BLaER1 (cell line): ENCODE measurements at regions not wholly inside any gene's neighbourhood (a gene's known extent, or its start where the extent isn't known, plus 50 kb on each side); places are given as distances from the start of the nearest gene placed in this dataset.

ENCODE experiments used
- H3K27ac ChIP-seq: shearing (Covaris generic); formaldehyde crosslinking; 2 replicates; pipeline ENCODE4 v1.8.1; 2022
- H3K27me3 ChIP-seq: shearing (Covaris generic); formaldehyde crosslinking; 2 replicates; pipeline ENCODE4 v1.8.1; 2022
- H3K36me3 ChIP-seq: shearing (Covaris generic); formaldehyde crosslinking; 2 replicates; pipeline ENCODE4 v1.8.1; 2022
- H3K4me1 ChIP-seq: shearing (Covaris generic); formaldehyde crosslinking; 2 replicates; pipeline ENCODE4 v1.8.1; 2022
- H3K4me2 ChIP-seq: shearing (Covaris generic); formaldehyde crosslinking; 2 replicates; pipeline ENCODE4 v1.8.1; 2022
- H3K4me3 ChIP-seq: shearing (Covaris generic); formaldehyde crosslinking; 2 replicates; pipeline ENCODE4 v1.8.1; 2022
- H3K9ac ChIP-seq: shearing (Covaris generic); formaldehyde crosslinking; 2 replicates; pipeline ENCODE4 v1.8.1; 2022
- H3K9me3 ChIP-seq: shearing (Covaris generic); formaldehyde crosslinking; 2 replicates; pipeline ENCODE4 v1.8.1; 2022
- H4K20me1 ChIP-seq: shearing (Covaris generic); formaldehyde crosslinking; 2 replicates; pipeline ENCODE4 v1.8.1; 2022
- Cebpa-rat ChIP-seq: shearing (Covaris generic); IDR thresholded peaks from 2 replicates; pipeline ENCODE4 v1.8.1; 2022

DNA sequence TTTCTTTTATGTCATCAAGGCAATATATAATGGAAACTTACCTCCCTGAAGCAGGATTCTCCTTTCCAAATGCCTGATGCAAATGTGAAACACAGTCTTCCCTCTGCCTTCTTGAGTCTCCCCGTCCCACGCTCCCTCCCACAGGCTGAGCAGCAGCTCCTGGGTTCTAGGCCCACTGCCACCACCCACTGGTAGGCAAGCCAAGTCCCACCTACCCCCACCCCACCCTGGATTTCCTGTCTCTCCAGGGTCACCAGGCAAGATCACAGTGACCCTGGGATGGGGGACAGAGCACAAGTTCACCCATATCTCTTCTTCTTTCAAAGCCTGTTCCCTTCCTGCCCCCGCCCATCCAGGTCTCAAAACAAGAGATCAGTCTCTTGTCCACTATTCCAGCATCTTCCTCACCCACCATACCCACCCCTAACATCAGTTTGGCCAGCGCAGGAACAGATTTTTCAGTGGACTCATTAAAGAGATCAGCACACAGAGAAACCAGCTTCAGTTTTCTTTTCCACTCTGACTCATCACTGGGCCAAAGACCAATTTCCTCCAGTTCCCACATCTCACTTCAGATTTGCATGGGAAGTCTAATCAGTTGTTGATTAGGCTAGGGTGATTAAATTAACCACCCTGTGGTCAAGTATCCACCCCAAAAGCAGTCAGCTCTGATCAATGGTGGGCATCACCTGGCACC is 151.5 kb downstream of the ACTL7B start:
- peaks cover 5% of the 10 kb centered on the region; the same call in 1 of the 2 replicates for H3K4me1 ChIP-seq
- no peak overlapping the region for H3K4me3 ChIP-seq
- no peaks in the 10 kb centered on the region for H3K9me3 ChIP-seq
- no peak overlapping the region for H3K4me2 ChIP-seq
- no peak for TF ChIP-seq Cebpa-rat
- no peaks in the 10 kb centered on the region for H3K27me3 ChIP-seq
- H3K36me3 ChIP-seq: no peaks in the 10 kb centered on the region
- no peak overlapping the region for H3K27ac ChIP-seq
- H4K20me1 ChIP-seq: no peaks in the 10 kb centered on the region
- no peak overlapping the region for H3K9ac ChIP-seq

DNA sequence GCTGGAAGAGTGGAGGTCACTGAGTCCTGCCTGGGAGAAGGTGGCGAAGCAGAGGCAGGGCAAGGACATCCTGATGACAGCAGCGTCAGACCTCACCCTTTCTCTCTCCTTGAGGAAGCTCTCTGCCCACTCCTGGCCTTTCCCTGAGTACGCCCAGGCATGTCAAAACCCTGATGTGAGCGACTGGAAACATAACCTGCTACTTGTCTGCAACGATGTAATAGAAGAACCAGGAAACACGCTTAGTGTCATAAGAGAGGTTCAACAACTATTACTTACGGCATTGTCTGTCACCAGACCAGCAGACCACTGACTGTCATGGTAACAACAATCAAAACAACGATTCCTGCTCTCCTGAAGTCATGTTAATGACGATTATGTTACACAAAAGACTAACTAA is 152.4 kb downstream of the ACTL7B start:
- H3K4me2 ChIP-seq: no peak overlapping the region
- H3K27ac ChIP-seq: no peak overlapping the region
- no peak for TF ChIP-seq Cebpa-rat
- H3K36me3 ChIP-seq: no peaks in the 10 kb centered on the region
- H3K27me3 ChIP-seq: no peaks in the 10 kb centered on the region
- H4K20me1 ChIP-seq: no peaks in the 10 kb centered on the region
- H3K4me3 ChIP-seq: no peak overlapping the region
- no peaks in the 10 kb centered on the region for H3K9me3 ChIP-seq
- no peak overlapping the region for H3K9ac ChIP-seq
- H3K4me1 ChIP-seq: peaks cover 5% of the 10 kb centered on the region; the same call in 1 of the 2 replicates

DNA sequence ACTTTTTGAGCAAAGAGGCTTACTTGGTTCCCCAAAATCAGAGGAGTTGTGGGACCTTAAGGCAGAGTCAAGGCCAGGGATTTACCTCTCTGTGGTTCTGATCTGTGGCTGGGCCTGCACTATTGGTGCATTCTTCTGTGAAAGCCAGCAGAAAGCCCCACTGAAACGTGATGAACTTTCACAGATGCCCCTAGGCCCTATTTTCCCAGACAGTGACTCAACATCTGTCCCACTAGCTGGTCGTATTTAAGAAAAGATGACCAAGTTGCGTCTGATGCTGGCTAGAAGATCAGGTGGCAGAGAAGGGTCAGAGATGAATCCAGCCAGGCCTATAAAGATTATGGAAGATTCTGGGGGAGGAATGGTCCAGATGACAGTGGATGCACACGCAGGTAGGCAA is 153.1 kb downstream of the ACTL7B start:
- Histone ChIP-seq H3K9ac (no peak overlapping the region), H3K9me3 (no peaks in the 10 kb centered on the region), H3K4me1 (peaks cover 5% of the 10 kb centered on the region; the same call in 1 of the 2 replicates), H3K36me3 (no peaks in the 10 kb centered on the region), H4K20me1 (no peaks in the 10 kb centered on the region), H3K27ac (no peak overlapping the region), H3K4me2 (no peak overlapping the region), H3K4me3 (no peak overlapping the region), H3K27me3 (no peaks in the 10 kb centered on the region)
- no peak for TF ChIP-seq Cebpa-rat

DNA sequence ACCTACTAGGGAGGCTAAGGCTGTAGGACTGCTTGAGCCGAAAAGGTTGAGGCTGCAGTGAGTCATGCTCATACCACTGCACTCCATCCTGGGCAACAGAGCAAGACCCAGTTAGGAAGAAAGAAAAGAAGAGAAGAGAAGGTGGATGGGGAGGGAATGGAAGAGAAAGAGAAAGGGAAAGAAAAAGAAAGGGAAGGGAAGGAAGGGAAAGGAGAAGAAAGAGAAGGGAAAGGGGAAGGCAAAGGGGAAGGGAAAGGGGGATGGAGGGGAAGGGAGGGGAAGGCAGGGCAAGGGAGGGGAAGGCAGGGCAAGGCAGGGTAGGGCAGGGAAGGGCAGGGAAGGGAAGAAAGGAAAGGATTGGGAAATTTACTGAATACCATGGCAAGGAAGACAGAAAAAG is 157.0 kb downstream of the ACTL7B start:
- no peaks in the 10 kb centered on the region for H3K27me3 ChIP-seq
- peaks cover 26% of the 10 kb centered on the region for H3K9me3 ChIP-seq
- H3K4me3 ChIP-seq: no peak overlapping the region
- no peak overlapping the region for H3K4me2 ChIP-seq
- no peaks in the 10 kb centered on the region for H3K36me3 ChIP-seq
- peaks cover 5% of the 10 kb centered on the region; the same call in 1 of the 2 replicates for H3K4me1 ChIP-seq
- no peak overlapping the region for H3K27ac ChIP-seq
- H4K20me1 ChIP-seq: no peaks in the 10 kb centered on the region
- H3K9ac ChIP-seq: no peak overlapping the region
- TF ChIP-seq Cebpa-rat: no peak

DNA sequence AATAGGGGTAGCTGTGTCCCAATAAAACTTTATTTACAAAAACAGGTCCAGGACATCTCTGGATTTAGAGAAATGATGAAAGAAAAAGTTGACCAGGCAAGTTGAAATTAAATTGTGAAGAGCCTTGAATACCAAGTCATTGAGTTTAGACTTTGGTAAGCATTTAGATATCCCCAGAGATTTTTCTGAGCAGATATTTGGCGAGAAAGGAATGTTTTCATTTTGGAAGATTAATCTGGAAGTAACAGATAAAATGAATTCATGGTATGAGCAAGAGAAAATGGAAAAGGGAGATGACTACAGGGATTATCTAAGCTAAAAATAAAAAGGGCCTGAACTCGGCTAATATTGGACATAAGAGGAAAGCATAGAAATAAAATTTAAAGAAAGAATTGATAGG is 157.6 kb downstream of the ACTL7B start:
- H3K4me2 ChIP-seq: no peak overlapping the region
- no peak overlapping the region for H3K4me3 ChIP-seq
- no peak overlapping the region for H3K27ac ChIP-seq
- H3K9ac ChIP-seq: no peak overlapping the region
- no peaks in the 10 kb centered on the region for H3K27me3 ChIP-seq
- peaks cover 5% of the 10 kb centered on the region; the same call in 1 of the 2 replicates for H3K4me1 ChIP-seq
- H3K36me3 ChIP-seq: no peaks in the 10 kb centered on the region
- H4K20me1 ChIP-seq: no peaks in the 10 kb centered on the region
- TF ChIP-seq Cebpa-rat: no peak
- H3K9me3 ChIP-seq: peaks cover 26% of the 10 kb centered on the region

DNA sequence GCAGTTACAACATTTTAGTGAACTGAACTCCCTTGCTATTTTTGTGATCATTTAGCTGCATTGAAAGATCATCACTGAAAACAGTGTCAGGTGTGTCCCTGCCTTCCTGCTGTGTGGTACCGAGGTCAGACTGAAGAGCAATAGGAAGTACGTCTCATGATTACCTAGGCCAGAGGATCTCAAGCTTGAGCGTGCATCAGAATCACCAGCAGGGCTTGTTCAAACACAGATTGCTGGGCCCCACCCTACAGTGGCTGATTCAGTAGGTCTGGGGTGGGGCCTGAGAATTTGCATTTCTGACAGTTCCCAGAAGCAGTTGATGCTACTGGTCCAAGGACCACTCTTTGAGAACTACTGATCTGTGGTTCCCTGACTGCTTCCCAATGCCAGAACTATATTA is 159.6 kb downstream of the ACTL7B start:
- H3K27ac ChIP-seq: no peak overlapping the region
- H3K4me1 ChIP-seq: no peaks in the 10 kb centered on the region
- no peak overlapping the region for H3K9ac ChIP-seq
- no peaks in the 10 kb centered on the region for H3K27me3 ChIP-seq
- no peak overlapping the region for H3K4me3 ChIP-seq
- TF ChIP-seq Cebpa-rat: no peak
- H3K4me2 ChIP-seq: no peak overlapping the region
- H3K36me3 ChIP-seq: no peaks in the 10 kb centered on the region
- peaks cover 26% of the 10 kb centered on the region for H3K9me3 ChIP-seq
- no peaks in the 10 kb centered on the region for H4K20me1 ChIP-seq

DNA sequence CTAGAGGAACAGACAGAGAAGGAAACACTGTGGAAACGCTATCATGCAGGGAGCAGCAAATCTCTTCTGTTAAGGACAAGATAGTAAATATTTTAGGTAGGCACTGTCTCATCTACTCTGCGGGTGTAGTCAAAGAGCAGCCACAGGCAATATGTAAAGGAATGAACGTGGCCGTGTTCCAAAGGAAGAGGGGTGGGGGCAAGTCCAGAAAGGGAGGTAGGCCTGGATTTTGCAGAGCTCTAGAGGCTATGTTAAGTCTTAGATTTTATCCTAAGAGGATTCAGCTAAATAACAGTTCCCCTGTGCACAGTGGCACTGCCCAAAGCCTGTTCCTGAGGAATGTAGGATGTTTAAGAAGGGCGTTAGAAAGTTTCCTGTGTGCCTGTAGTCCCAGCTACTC is 161.6 kb downstream of the ACTL7B start:
- H3K4me1 ChIP-seq: no peaks in the 10 kb centered on the region
- TF ChIP-seq Cebpa-rat: no peak
- H3K9ac ChIP-seq: no peak overlapping the region

DNA sequence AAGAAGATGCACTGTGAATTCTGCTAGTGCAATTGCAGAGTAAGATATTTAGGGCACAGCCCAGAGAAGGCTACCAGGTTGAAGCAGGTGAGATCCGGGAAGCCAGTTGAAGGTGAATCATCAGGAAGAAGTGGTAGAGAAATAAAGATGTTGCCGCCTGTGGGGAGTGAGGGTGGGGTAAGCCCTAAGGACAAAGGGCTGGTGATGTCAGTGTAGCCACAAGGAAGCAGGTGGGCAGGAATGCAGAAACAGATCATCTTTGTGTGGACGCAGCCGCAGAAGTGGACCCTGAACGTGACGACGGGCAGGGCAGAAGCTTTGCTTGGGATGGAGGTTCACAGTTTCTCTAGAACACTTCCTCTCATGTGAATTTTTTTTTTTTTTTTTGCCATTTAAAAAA is 164.2 kb downstream of the ACTL7B start:
- Histone ChIP-seq H3K9me3 (peaks cover 28% of the 10 kb centered on the region), H3K27ac (no peak overlapping the region), H3K4me2 (no peak overlapping the region)

More for the DNA sequence above, 161.6 kb downstream of the ACTL7B start:
- H3K9me3 ChIP-seq: peaks cover 26% of the 10 kb centered on the region
- H4K20me1 ChIP-seq: no peaks in the 10 kb centered on the region
- no peaks in the 10 kb centered on the region for H3K27me3 ChIP-seq
- no peak overlapping the region for H3K4me3 ChIP-seq
- H3K4me2 ChIP-seq: no peak overlapping the region
- H3K36me3 ChIP-seq: no peaks in the 10 kb centered on the region
- no peak overlapping the region for H3K27ac ChIP-seq

DNA sequence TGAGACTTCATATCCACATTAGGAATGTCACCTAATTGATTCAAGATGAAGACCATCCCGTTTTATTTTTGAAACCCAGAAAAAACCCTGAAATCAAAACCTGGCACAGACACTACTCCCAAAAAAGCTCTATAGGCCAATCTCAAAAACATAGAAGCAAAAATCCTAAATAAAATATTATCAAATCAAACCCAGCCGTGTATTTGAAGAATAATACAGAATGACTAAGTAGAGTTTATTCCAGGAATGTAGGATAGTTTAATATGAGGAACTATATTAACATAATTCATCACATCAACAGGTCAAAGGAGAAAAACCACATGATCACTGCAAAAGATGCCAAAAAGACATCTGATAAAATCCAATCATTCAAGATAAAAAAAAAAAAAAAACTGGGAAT is 167.1 kb downstream of the ACTL7B start:
- Histone ChIP-seq H3K4me1 (no peaks in the 10 kb centered on the region), H3K4me3 (no peak overlapping the region), H4K20me1 (no peaks in the 10 kb centered on the region), H3K4me2 (no peak overlapping the region), H3K27ac (no peak overlapping the region), H3K9ac (no peak overlapping the region), H3K27me3 (no peaks in the 10 kb centered on the region), H3K36me3 (no peaks in the 10 kb centered on the region), H3K9me3 (peaks cover 14% of the 10 kb centered on the region)
- TF ChIP-seq Cebpa-rat: no peak

More for the DNA sequence above, 164.2 kb downstream of the ACTL7B start:
- Histone ChIP-seq H3K4me1 (no peaks in the 10 kb centered on the region), H3K4me3 (no peak overlapping the region), H3K36me3 (no peaks in the 10 kb centered on the region), H4K20me1 (no peaks in the 10 kb centered on the region), H3K27me3 (no peaks in the 10 kb centered on the region), H3K9ac (no peak overlapping the region)
- no peak for TF ChIP-seq Cebpa-rat

DNA sequence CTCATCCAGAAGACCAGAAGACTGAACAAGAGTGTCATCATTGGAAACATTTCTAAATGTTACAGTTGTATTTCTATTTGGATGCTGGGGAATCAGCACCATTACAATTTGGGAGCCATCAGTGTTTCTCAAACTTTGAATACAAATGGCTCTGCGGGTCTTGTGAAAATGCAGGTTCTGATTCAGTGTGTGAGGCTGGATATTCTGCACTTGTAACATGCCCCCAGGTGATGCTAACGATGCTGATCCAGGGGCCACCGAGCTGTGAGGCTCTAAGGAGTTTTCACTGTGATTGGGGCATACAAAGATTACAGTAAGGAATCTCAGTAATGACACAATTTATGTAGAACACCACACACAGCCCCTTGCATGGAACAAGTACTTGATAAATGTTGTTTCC is 167.7 kb downstream of the ACTL7B start:
- no peak overlapping the region for H3K4me2 ChIP-seq
- H3K9me3 ChIP-seq: peaks cover 14% of the 10 kb centered on the region
- no peaks in the 10 kb centered on the region for H3K27me3 ChIP-seq
- no peak overlapping the region for H3K27ac ChIP-seq
- no peaks in the 10 kb centered on the region for H3K36me3 ChIP-seq
- H3K4me3 ChIP-seq: no peak overlapping the region
- H3K9ac ChIP-seq: no peak overlapping the region
- no peak for TF ChIP-seq Cebpa-rat
- H4K20me1 ChIP-seq: no peaks in the 10 kb centered on the region
- no peaks in the 10 kb centered on the region for H3K4me1 ChIP-seq
